Fibroblast of pulmonary artery (primary cell): ENCODE measurements at regions not wholly inside any gene's neighbourhood (a gene's known extent, or its start where the extent isn't known, plus 50 kb on each side); places are given as distances from the start of the nearest gene placed in this dataset.
A peak's percentile ranks its signal among the peaks of the same experiment; 100 is the strongest.
"Not testable (repeated sequence)": the region's sequence is repeated elsewhere in the genome, so short reads cannot be mapped to it uniquely, and the experiment has no call there.

Experiments used
- DNase-seq: peaks from one replicate; pipeline ENCODE4 v3.0.0-alpha.2; 2010; ENCODE audit warnings: low read depth
- H3K4me3 ChIP-seq: replicated peaks from 2 replicates; pipeline ENCODE4 v1.5.1; 2011; ENCODE audit warnings: low read depth, mild to moderate bottlenecking, control low read depth, low read length, moderate library complexity
- TF ChIP-seq, protein P1 (sequence below): IDR thresholded peaks from 2 replicates; pipeline ENCODE4 v1.5.1; 2011; ENCODE audit warnings: mild to moderate bottlenecking, control low read depth, low read length, inconsistent platforms; ENCODE audit errors: missing control alignments

DNA sequence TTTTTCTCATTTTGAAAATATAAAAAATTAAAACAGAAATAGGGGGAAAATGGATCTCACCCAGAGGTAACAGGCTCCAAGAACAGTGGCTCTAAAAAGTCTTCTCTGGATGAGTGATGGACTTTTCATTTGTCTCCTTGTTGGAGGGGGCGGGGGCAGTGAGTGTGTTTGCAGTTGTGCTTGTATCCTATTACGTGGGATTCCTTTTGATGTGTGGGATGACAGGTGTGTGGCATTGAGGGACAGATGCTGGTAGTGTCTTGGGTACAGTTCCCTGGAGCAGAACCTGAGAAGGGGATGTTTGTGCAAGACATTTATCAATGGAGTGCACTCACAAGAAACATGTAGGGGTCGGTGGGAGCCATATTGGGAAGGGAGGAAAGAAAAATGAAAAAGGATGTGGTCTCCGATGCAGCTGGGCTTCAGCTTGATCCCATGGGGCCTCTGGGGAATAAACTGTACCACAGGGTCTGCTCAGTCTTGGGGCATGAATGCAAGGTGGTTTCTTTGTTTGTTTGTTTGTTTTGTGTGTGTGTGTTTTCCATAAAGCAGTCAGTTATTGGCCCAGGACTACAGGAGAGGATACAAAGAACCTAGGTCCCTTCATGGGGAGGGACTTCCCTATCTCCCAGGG, 120.0 kb upstream of the SLC35G4 start:
- no peak for DNase-seq
- no peak overlapping the region for H3K4me3 ChIP-seq
- TF ChIP-seq, protein P1, sequence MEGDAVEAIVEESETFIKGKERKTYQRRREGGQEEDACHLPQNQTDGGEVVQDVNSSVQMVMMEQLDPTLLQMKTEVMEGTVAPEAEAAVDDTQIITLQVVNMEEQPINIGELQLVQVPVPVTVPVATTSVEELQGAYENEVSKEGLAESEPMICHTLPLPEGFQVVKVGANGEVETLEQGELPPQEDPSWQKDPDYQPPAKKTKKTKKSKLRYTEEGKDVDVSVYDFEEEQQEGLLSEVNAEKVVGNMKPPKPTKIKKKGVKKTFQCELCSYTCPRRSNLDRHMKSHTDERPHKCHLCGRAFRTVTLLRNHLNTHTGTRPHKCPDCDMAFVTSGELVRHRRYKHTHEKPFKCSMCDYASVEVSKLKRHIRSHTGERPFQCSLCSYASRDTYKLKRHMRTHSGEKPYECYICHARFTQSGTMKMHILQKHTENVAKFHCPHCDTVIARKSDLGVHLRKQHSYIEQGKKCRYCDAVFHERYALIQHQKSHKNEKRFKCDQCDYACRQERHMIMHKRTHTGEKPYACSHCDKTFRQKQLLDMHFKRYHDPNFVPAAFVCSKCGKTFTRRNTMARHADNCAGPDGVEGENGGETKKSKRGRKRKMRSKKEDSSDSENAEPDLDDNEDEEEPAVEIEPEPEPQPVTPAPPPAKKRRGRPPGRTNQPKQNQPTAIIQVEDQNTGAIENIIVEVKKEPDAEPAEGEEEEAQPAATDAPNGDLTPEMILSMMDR = no peak

DNA sequence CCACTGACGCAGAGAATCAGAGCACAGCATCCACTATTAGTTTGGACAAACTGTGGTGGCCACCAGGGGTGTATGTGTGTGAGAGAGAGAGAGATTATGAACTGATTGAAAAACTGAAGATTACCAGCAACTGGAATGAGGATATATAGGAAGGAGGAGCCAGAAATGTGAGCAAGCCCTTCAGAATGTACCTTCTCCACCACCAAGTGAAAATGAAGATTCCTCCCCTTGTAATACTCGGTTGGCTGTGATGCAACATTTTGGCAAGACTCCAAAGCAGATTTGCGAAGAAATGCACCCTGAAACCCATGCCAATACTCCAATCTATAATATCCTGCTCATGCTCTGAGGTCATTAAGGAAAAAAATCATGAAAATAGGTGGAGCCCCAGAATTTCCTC, 121.2 kb upstream of the SLC35G4 start:
- DNase-seq = peak; percentile 40
- H3K4me3 ChIP-seq = no peak overlapping the region
- TF ChIP-seq, protein P1 = no peak

DNA sequence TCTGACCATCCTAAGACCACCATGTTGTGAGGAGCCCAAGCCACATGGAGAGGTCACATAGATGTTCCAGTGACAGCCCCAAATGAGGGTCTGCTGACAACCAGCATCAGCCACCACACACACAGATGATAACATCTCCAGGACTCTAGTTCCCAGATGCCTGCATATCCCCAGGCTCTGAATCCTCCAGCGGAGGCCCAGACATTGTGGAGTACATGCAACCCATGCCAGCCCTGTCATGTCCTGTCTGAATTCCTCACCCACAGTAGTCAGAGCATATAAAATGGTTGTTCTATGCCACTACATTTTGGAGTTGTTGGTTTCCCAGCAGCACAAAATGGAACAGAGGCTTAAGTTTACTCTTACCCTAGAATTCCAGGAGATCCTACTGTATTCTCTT, 122.0 kb upstream of the SLC35G4 start:
- TF ChIP-seq, protein P1 = no peak
- DNase-seq = no peak
- no peak overlapping the region for H3K4me3 ChIP-seq

DNA sequence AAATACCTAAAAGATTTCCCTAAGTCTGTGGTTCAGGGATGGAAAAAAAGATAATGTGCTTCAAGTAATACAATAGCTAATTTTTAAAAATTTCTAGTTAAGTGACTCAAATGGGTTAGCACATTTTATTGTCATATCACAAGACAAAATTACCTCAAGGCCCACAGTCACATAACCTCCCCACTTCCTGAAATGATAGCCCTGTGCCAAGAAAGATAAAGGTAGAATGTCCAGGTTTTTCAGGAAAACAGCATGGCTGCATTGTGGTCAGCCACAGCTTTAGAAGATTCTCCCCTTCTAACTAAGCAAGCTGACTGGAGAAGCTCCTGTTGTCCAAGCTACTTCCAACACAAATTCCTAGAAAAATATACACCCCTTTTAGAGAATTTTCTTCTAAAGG, 127.1 kb upstream of the SLC35G4 start:
- TF ChIP-seq, protein P1 = no peak
- no peak overlapping the region for H3K4me3 ChIP-seq
- peak; percentile 6 for DNase-seq

DNA sequence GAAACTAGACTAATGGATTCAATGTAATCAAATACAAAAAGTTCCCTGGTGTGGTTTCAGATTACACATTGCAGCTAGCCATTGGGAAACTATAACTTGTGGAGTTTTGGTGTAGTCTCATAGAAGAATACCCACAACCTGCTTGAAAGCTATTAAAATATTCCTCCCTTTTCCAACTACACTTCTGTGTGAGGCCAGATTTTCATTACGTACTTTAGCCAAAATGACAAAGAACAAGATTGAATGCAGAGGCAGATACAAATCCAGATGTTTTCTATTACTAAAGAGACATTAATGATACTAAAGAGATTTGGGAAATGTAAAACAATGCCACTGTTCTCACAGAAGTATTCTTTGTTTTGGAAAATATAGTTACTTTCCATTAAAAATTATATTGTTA, 128.7 kb upstream of the SLC35G4 start:
- no peak for DNase-seq
- TF ChIP-seq, protein P1 = no peak

DNA sequence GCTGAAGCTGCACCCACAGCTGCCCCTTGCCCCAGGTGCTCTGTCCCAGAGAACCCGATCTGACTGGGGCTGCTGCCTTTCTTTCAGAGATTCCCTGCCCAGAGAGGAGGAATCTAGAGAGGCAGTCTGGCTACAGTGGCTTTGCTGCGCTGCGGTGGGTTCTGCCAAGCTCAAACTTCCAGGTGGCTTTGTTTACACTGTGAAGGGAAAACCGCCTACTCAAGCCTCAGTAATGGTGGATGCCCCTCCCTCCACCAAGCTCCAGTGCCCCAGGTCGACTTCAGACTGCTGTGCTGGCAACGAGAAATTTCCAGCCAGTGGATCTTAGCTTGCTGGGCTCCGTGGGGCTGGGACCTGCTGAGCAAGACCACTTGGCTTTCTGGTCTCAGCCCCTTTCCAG, 130.4 kb upstream of the SLC35G4 start:
- H3K4me3 ChIP-seq, DNase-seq: not testable (repeated sequence)

More for the DNA sequence above, 128.7 kb upstream of the SLC35G4 start:
- no peak overlapping the region for H3K4me3 ChIP-seq

DNA sequence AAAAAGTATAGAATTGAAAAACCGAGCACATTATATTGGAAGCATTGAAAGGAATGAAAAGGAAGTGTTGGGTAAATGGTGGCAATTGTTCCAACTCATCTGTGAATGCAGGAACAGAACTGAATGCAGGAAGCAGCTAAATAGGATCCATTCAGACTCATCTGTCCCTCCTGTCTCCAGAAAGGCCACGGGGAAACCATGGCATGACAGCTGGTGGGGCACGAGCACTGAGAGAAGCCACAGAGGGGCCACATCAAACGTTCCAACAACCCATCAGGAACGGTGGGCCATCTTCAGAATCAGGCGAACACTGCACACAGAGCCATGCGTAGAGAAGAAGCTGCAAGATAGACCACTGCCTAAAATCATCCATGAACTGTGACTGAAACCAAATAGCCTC, 138.5 kb upstream of the SLC35G4 start:
- H3K4me3 ChIP-seq = no peak overlapping the region
- TF ChIP-seq, protein P1 = no peak
- no peak for DNase-seq
